Ishikawa (cell line): ENCODE measurements at regions not wholly inside any gene's neighbourhood (a gene's known extent, or its start where the extent isn't known, plus 50 kb on each side); places are given as distances from the start of the nearest gene placed in this dataset.

Experiments
- CEBPB ChIP-seq: IDR thresholded peaks from 2 replicates; pipeline ENCODE4 v1.6.1; 2012
- CREB1 ChIP-seq: IDR thresholded peaks from 2 replicates; pipeline ENCODE4 v1.6.1; 2012; ENCODE audit warnings: low read depth
- EGR1 ChIP-seq: IDR thresholded peaks from 2 replicates; pipeline ENCODE4 v1.6.1; 2012
- FOXM1 ChIP-seq: IDR thresholded peaks from 2 replicates; pipeline ENCODE4 v1.6.1; 2012; ENCODE audit warnings: low read depth, borderline replicate concordance
- MAX ChIP-seq: IDR thresholded peaks from 2 replicates; pipeline ENCODE4 v1.6.1; 2012
- NFIC ChIP-seq: IDR thresholded peaks from 2 replicates; pipeline ENCODE4 v1.6.1; 2012
- RAD21 ChIP-seq: IDR thresholded peaks from 2 replicates; pipeline ENCODE4 v1.6.1; 2012; ENCODE audit warnings: low read depth
- REST ChIP-seq: IDR thresholded peaks from 2 replicates; pipeline ENCODE4 v1.6.1; 2012; ENCODE audit warnings: low read depth, mild to moderate bottlenecking
- TAF1 ChIP-seq: IDR thresholded peaks from 2 replicates; pipeline ENCODE4 v1.6.1; 2012; ENCODE audit warnings: low read depth, mild to moderate bottlenecking
- TCF12 ChIP-seq: IDR thresholded peaks from 2 replicates; pipeline ENCODE4 v1.6.1; 2012; ENCODE audit warnings: low read depth
- TEAD4 ChIP-seq: IDR thresholded peaks from 2 replicates; pipeline ENCODE4 v1.6.1; 2012
- YY1 ChIP-seq: IDR thresholded peaks from 2 replicates; pipeline ENCODE4 v1.6.1; 2012; ENCODE audit warnings: low read depth
- ZBTB7A ChIP-seq: IDR thresholded peaks from 2 replicates; pipeline ENCODE4 v1.6.1; 2012; ENCODE audit warnings: low read depth

- TF ChIP-seq RAD21 (no peak), TCF12 (no peak), YY1 (no peak), TEAD4 (no peak), REST (no peak), EGR1 (no peak), NFIC (no peak), CEBPB (no peak), MAX (no peak), FOXM1 (no peak), CREB1 (no peak), ZBTB7A (no peak), TAF1 (no peak)
Observed at GRCh38 chr1:195394567-195394966, 1213.7 kb downstream of the KCNT2 start.
